IMR-90 (cell line): ENCODE measurements at regions not wholly inside any gene's neighbourhood (a gene's known extent, or its start where the extent isn't known, plus 50 kb on each side); places are given as distances from the start of the nearest gene placed in this dataset.

Experiments
- ATAC-seq: fragments of 200-7000 bp; cut with Tn5 transposase; 2 replicates; pipeline ENCODE4 v1.9.1; 2020; ENCODE audit warnings: low read depth, mild to moderate bottlenecking, moderate library complexity
- BruUV-seq: library from RNA; stranded (reverse); fragments of 400-500 nt; replicated peaks from 2 replicates; lab custom pipeline; 2021; lab: Mats Ljungman, UMichigan
- CTCF ChIA-PET: fragments of 300-600 bp; formaldehyde crosslinking; extraction: SDS; loops from one replicate; lab custom pipeline; 2021; ENCODE audit warnings: antibody characterized with exemption; lab: Yijun Ruan, JAX
- POLR2A ChIA-PET: fragments of 300-600 bp; sonication (Branson Sonifier 250); formaldehyde crosslinking; loops from one replicate; lab custom pipeline; 2022; ENCODE audit warnings: antibody characterized with exemption; ENCODE audit not compliant: unreplicated experiment; lab: Charles Lee
- DNase-seq: peaks from one replicate; pipeline ENCODE4 v3.0.0; 2013
- H2AFZ ChIP-seq: replicated peaks from 2 replicates; pipeline ENCODE3; 2013; ENCODE audit warnings: low read length, mild to moderate bottlenecking; ENCODE audit not compliant: poor library complexity
- H2AK5ac ChIP-seq: 2 replicates; pipeline ENCODE4 v1.6.1; 2013; ENCODE audit warnings: low read depth, low read length, inconsistent platforms
- H2AK9ac ChIP-seq: replicated peaks from 2 replicates; pipeline ENCODE3; 2013; ENCODE audit warnings: mild to moderate bottlenecking, low read depth, low read length, moderate library complexity; ENCODE audit not compliant: poor library complexity
- H2BK120ac ChIP-seq: 2 replicates; pipeline ENCODE4 v1.6.1; 2013; ENCODE audit warnings: low read depth, low read length, inconsistent platforms
- H2BK15ac ChIP-seq: 3 replicates; pipeline ENCODE4 v1.6.1; 2013; ENCODE audit warnings: low read depth, low read length, inconsistent platforms
- H2BK20ac ChIP-seq: 2 replicates; pipeline ENCODE4 v1.6.1; 2013; ENCODE audit warnings: low read depth, mild to moderate bottlenecking, inconsistent platforms, low read length, moderate library complexity
- H2BK5ac ChIP-seq: 2 replicates; pipeline ENCODE4 v1.6.1; 2013; ENCODE audit warnings: mild to moderate bottlenecking, low read depth, low read length, inconsistent platforms; ENCODE audit not compliant: poor library complexity, severe bottlenecking
- H3K14ac ChIP-seq: replicated peaks from 2 replicates; pipeline ENCODE4 v1.6.1; 2013; ENCODE audit warnings: low read depth, low read length, inconsistent platforms
- H3K18ac ChIP-seq: 2 replicates; pipeline ENCODE4 v1.6.1; 2013; ENCODE audit warnings: low read depth, low read length, control low read depth
- H3K23ac ChIP-seq: 2 replicates; pipeline ENCODE4 v1.6.1; 2013; ENCODE audit warnings: low read depth, low read length, inconsistent platforms
- H3K27ac ChIP-seq: 2 replicates; pipeline ENCODE4 v1.5.1; 2013; ENCODE audit warnings: mild to moderate bottlenecking, control low read depth, low read length; ENCODE audit not compliant: insufficient read depth
- H3K27me3 ChIP-seq: 2 replicates; pipeline ENCODE4 v1.6.1; 2013; ENCODE audit warnings: low read length; ENCODE audit not compliant: control insufficient read depth, insufficient read depth
- H3K36me3 ChIP-seq: 2 replicates; pipeline ENCODE4 v1.6.1; 2013; ENCODE audit warnings: low read length, mixed read lengths; ENCODE audit not compliant: control insufficient read depth, insufficient read depth
- H3K4ac ChIP-seq: 2 replicates; pipeline ENCODE4 v1.6.1; 2013; ENCODE audit warnings: low read depth, low read length, inconsistent platforms
- H3K4me1 ChIP-seq: 2 replicates; pipeline ENCODE4 v1.6.1; 2013; ENCODE audit warnings: low read length, mixed read lengths; ENCODE audit not compliant: control insufficient read depth, insufficient read depth
- H3K4me2 ChIP-seq: 2 replicates; pipeline ENCODE4 v1.6.1; 2013; ENCODE audit warnings: low read depth, mild to moderate bottlenecking, control low read depth, low read length, moderate library complexity
- H3K4me3 ChIP-seq: 2 replicates; pipeline ENCODE4 v1.5.1; 2013; ENCODE audit warnings: low read depth, mild to moderate bottlenecking, control low read depth, low read length, moderate library complexity; ENCODE audit not compliant: insufficient read depth
- H3K56ac ChIP-seq: 2 replicates; pipeline ENCODE4 v1.6.1; 2013; ENCODE audit warnings: low read length, inconsistent platforms; ENCODE audit not compliant: insufficient read depth; ENCODE audit errors: extremely low read depth
- H3K79me1 ChIP-seq, 2 experiments: 2 replicates each; pipeline ENCODE4 v1.6.1; 2013; ENCODE audit warnings: low read length in 2 of 2, inconsistent platforms in 1 of 2, low read depth in 1 of 2
- H3K9ac ChIP-seq: 2 replicates; pipeline ENCODE4 v1.6.1; 2013; ENCODE audit warnings: low read depth, low read length, control low read depth
- H3K9me1 ChIP-seq: 2 replicates; pipeline ENCODE4 v1.6.1; 2013; ENCODE audit warnings: low read length, inconsistent platforms; ENCODE audit not compliant: insufficient read depth
- H3K9me3 ChIP-seq: 2 replicates; pipeline ENCODE4 v1.6.1; 2013; ENCODE audit warnings: low read length; ENCODE audit not compliant: control insufficient read depth, insufficient read depth
- H4K20me1 ChIP-seq: 2 replicates; pipeline ENCODE4 v1.6.1; 2013; ENCODE audit warnings: low read length, inconsistent platforms; ENCODE audit not compliant: insufficient read depth
- H4K5ac ChIP-seq: 2 replicates; pipeline ENCODE4 v1.6.1; 2013; ENCODE audit warnings: mild to moderate bottlenecking, low read depth, low read length, control low read depth
- H4K8ac ChIP-seq, 2 experiments: 2 replicates each; pipeline ENCODE4 v1.6.1; 2013; ENCODE audit warnings: low read depth in 2 of 2, low read length in 2 of 2, control low read depth in 1 of 2, inconsistent platforms in 1 of 2
- H4K91ac ChIP-seq: 2 replicates; pipeline ENCODE4 v1.6.1; 2013; ENCODE audit warnings: low read depth, low read length, inconsistent platforms; ENCODE audit not compliant: insufficient read depth
- BHLHE40 ChIP-seq: fragments of 150-350 bp; IDR thresholded peaks from 2 replicates; pipeline ENCODE4 v1.6.1; 2016; ENCODE audit warnings: mild to moderate bottlenecking, low read depth, low read length
- CEBPB ChIP-seq: IDR thresholded peaks from 2 replicates; pipeline ENCODE4 v1.6.1; 2012; ENCODE audit warnings: low read depth, low read length, improper control_type of control experiment
- CHD1 ChIP-seq: IDR thresholded peaks from 2 replicates; pipeline ENCODE4 v1.6.1; 2012; ENCODE audit warnings: low read depth, low read length, improper control_type of control experiment
- MAFK ChIP-seq: IDR thresholded peaks from 2 replicates; pipeline ENCODE4 v1.6.1; 2012; ENCODE audit warnings: low read depth, low read length, improper control_type of control experiment
- MAZ ChIP-seq: IDR thresholded peaks from 2 replicates; pipeline ENCODE4 v1.6.1; 2012; ENCODE audit warnings: low read depth, mild to moderate bottlenecking, low read length, improper control_type of control experiment, moderate library complexity, borderline replicate concordance
- MXI1 ChIP-seq: IDR thresholded peaks from 2 replicates; pipeline ENCODE4 v1.6.1; 2012; ENCODE audit warnings: low read depth, mild to moderate bottlenecking, low read length, moderate library complexity, borderline replicate concordance
- POLR2A ChIP-seq: IDR thresholded peaks from 2 replicates; pipeline ENCODE4 v1.6.1; 2012; ENCODE audit warnings: mild to moderate bottlenecking, low read depth, low read length
- RAD21 ChIP-seq: IDR thresholded peaks from 2 replicates; pipeline ENCODE4 v1.6.1; 2012; ENCODE audit warnings: low read length, improper control_type of control experiment
- RCOR1 ChIP-seq: IDR thresholded peaks from 2 replicates; pipeline ENCODE4 v1.6.1; 2012; ENCODE audit warnings: mild to moderate bottlenecking, low read length, improper control_type of control experiment; ENCODE audit not compliant: insufficient replicate concordance
- RFX5 ChIP-seq: IDR thresholded peaks from 2 replicates; pipeline ENCODE4 v1.8.0; 2012; ENCODE audit warnings: low read depth, mild to moderate bottlenecking, low read length, moderate library complexity
- SMC3 ChIP-seq: fragments of 150-350 bp; IDR thresholded peaks from 2 replicates; pipeline ENCODE4 v1.6.1; 2016; ENCODE audit warnings: low read depth, mild to moderate bottlenecking, antibody characterized with exemption, low read length, moderate library complexity
- WGBS, 2 experiments: methylation state at CpG; one replicate each; pipeline versions ENCODE4 v1.1.5 to v1.1.7; 2013; ENCODE audit warnings: missing lambda C conversion rate in 2 of 2; ENCODE audit not compliant: insufficient read length in 1 of 2; ENCODE audit errors: extremely low coverage in 2 of 2; 5-methylcytosine and 5-hydroxymethylcytosine counted together
- dilution Hi-C: fragments of 300-500 bp; cut with HindIII; formaldehyde crosslinking; loops from one replicate; pipeline ENCODE4 v1.14.3; 2018; ENCODE audit warnings: low sequenced_read_pairs; ENCODE audit not compliant: unreplicated experiment
- in situ Hi-C: fragments of 300-500 bp; cut with MboI; formaldehyde crosslinking; loops from 3 replicates; pipeline ENCODE4 v1.14.3; 2019; ENCODE audit warnings: low sequenced_read_pairs, inconsistent platforms, mixed read lengths
- intact Hi-C: fragments of 100-400 bp; cut with micrococcal nuclease; formaldehyde crosslinking; loops from 2 replicates; pipeline ENCODE4 v1.10.0; 2022
- TF ChIP-seq, protein P1 (sequence below): fragments of 150-350 bp; IDR thresholded peaks from 2 replicates; pipeline ENCODE4 v1.6.1; 2016; ENCODE audit warnings: low read depth, mild to moderate bottlenecking, low read length, moderate library complexity, borderline replicate concordance
- TF ChIP-seq, protein P2 (sequence below): fragments of 150-350 bp; IDR thresholded peaks from 2 replicates; pipeline ENCODE4 v1.6.1; 2017; ENCODE audit warnings: mild to moderate bottlenecking, antibody characterized with exemption, low read length, low read depth

DNA sequence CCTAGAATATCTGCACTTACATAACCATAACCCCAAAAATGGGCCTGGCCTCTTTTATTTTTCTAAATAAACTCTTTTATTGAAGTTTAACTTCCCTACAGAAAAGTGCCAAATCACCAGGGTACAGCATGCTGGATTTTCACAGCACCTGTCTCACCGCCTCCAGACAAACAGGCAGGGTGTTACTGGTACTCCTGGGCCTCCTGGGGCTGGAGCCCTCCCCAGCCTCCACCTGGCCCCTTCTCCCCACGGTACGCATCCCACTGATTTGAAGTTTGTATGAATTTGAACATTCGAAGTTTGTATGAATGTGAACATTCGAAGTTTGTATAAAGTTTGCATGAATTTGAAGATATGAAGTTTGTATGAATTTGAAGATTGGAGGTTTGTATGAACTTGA lies 232.1 kb downstream of the NDUFA10 start:
- no TSS peak for BruUV-seq
- no peak for ATAC-seq
- ChIA-PET CTCF (no interaction called here), POLR2A (no interaction called here)
- H3K4me3 ChIP-seq: no peak overlapping the region
- intact Hi-C loops (no loop called here), dilution Hi-C loops (no loop called here), in situ Hi-C loops (no loop called here)
- no peak overlapping the region for H4K8ac ChIP-seq
- H3K56ac ChIP-seq: no peak overlapping the region
- 100% methylated on average over 1 of the region's 5 CpGs; no CpG with 5 or more reads in 1 of the 2 experiments for WGBS, 2 experiments
- H2BK120ac ChIP-seq: no peak overlapping the region
- no peaks in the 10 kb centered on the region for H3K4me1 ChIP-seq
- no peaks in the 10 kb centered on the region for H3K9me1 ChIP-seq
- no peak overlapping the region for H3K9ac ChIP-seq
- H2AFZ ChIP-seq: no peak overlapping the region
- no peak overlapping the region for H3K18ac ChIP-seq
- H4K91ac ChIP-seq: no peak overlapping the region
- H3K4me2 ChIP-seq: no peak overlapping the region
- no peak overlapping the region for H2BK20ac ChIP-seq
- no peaks in the 10 kb centered on the region for H3K79me1 ChIP-seq
- TF ChIP-seq, protein P1, sequence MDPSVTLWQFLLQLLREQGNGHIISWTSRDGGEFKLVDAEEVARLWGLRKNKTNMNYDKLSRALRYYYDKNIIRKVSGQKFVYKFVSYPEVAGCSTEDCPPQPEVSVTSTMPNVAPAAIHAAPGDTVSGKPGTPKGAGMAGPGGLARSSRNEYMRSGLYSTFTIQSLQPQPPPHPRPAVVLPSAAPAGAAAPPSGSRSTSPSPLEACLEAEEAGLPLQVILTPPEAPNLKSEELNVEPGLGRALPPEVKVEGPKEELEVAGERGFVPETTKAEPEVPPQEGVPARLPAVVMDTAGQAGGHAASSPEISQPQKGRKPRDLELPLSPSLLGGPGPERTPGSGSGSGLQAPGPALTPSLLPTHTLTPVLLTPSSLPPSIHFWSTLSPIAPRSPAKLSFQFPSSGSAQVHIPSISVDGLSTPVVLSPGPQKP: no peak
- TF ChIP-seq RAD21 (no peak), BHLHE40 (no peak), RCOR1 (no peak), MXI1 (no peak), SMC3 (no peak), MAZ (no peak), CEBPB (no peak), RFX5 (no peak), POLR2A (no peak), MAFK (no peak), CHD1 (no peak)
- TF ChIP-seq, protein P2, sequence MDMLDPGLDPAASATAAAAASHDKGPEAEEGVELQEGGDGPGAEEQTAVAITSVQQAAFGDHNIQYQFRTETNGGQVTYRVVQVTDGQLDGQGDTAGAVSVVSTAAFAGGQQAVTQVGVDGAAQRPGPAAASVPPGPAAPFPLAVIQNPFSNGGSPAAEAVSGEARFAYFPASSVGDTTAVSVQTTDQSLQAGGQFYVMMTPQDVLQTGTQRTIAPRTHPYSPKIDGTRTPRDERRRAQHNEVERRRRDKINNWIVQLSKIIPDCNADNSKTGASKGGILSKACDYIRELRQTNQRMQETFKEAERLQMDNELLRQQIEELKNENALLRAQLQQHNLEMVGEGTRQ: no peak
- H2AK5ac ChIP-seq: no peak overlapping the region
- no peaks in the 10 kb centered on the region for H3K27me3 ChIP-seq
- H3K23ac ChIP-seq: no peak overlapping the region
- H4K5ac ChIP-seq: no peak overlapping the region
- H3K36me3 ChIP-seq: no peaks in the 10 kb centered on the region
- no peak overlapping the region for H3K27ac ChIP-seq
- no peaks in the 10 kb centered on the region for H4K20me1 ChIP-seq
- no peak overlapping the region for H2BK15ac ChIP-seq
- H3K14ac ChIP-seq: no peak overlapping the region
- no peak overlapping the region for H2AK9ac ChIP-seq
- peaks cover 10% of the 10 kb centered on the region; the same call in 1 of the 2 replicates for H3K9me3 ChIP-seq
- H2BK5ac ChIP-seq: no peak overlapping the region
- no peak overlapping the region for H3K4ac ChIP-seq
- no peak for DNase-seq
